Ovary (tissue), 3 donors: ENCODE measurements at regions not wholly inside any gene's neighbourhood (a gene's known extent, or its start where the extent isn't known, plus 50 kb on each side); places are given as distances from the start of the nearest gene placed in this dataset.

Source experiments
- CTCF ChIP-seq, 3 donors: fragments of 450-650 bp in 2 of 3; fragments of 200-600 bp in 1 of 3; IDR thresholded peaks; one replicate each; pipeline versions ENCODE4 v1.5.1 to v1.8.0; 2016 to 2022; ENCODE audit warnings: antibody characterized with exemption in 3 of 3, mild to moderate bottlenecking in 1 of 3
- EP300 ChIP-seq: sonication (generic); formaldehyde crosslinking; IDR thresholded peaks from one replicate; pipeline ENCODE4 v1.6.1; 2017; ENCODE audit warnings: antibody characterized with exemption
- donor health status: DM: no; HTN: no; CAD: no.

- TF ChIP-seq CTCF (IDR thresholded peaks at IDR 0.05) (no peak), EP300 (no peak)
Measured at GRCh38 chr2:157194844-157195243, 62.7 kb upstream of the GALNT5 start.
